ENCODE measurements at regions not wholly inside any gene's neighbourhood (a gene's known extent, or its start where the extent isn't known, plus 50 kb on each side); places are given as distances from the start of the nearest gene placed in this dataset.
A peak's percentile ranks its signal among the peaks of the same experiment; 100 is the strongest.
"Not testable (repeated sequence)": the region's sequence is repeated elsewhere in the genome, so short reads cannot be mapped to it uniquely, and the experiment has no call there.

DNA sequence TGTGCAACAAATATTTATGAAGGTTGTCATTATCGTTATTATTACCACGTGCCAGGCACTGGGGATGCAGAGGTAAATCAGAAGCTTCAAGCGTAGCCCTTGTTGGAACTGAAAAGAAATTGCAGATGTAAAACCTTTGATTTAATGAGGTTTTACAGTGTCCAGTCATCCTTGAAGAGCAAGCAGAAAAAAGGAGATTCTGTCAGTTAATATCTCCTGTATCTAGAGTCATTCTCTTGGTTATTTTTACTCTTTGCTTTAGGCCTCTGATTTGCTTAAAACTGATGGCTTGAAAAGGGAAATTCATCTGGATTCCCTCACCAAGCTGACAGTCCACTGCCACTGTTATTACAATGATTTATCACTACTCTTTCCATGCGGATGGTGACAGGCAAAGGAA lies 179.3 kb downstream of the GALC start:
- no peak for DNase-seq

DNA sequence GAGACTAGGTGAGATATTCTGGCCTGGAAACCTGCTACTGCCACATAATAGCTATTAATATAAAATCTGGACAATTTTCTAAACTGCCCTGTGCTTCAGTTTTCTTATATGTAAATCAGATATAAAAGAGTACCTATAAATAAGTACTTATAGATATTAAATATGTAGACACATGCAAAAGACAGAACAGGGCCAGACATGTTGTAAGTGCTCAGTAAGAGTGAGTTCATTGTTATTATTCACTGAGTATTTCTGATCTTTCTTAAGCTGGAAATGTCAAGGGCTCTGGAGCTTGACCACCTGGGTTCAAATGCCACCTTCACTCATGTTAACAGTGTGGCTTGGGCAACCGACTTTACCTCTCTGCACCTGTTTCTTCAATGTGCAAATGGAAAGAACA lies 179.8 kb downstream of the GALC start:
- no peak for DNase-seq

DNA sequence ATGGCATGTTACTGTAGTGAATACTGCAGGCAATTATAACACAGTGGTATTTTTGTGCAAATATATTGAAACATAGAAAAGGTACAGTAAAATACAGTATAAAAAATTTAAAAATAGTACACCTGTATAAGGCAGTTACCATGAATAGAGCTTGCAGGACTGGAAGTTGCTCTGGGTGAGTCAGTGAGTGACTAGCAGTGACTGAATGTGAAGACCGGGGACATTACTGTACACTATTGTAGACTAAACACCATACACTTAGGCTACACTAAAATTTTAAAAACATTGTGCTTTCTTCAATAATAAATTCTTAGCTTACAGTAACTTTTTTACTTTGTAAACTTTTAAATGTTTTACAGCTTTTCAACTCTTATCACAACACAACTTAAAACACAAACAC lies 181.7 kb downstream of the GALC start:
- no peak for DNase-seq

DNA sequence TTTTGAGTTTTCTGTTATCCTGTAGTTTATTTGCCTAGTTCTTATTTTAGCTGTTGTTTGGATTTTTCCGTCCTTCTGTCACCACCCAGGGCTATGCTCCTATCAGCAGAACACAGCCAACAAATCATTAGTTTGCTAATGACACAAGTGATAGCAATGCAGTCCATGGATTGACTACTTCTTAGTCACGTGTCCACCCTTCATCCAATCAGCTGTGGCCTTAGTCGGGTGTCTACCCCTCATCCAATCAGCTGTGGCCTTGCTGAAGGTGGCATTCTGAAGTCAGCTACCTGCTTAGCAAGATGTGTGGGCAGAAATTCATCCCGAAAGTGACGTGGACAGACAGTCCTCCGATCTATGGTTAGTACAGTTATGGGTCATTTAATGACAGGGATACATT lies 182.3 kb downstream of the GALC start:
- DNase-seq = no peak

DNA sequence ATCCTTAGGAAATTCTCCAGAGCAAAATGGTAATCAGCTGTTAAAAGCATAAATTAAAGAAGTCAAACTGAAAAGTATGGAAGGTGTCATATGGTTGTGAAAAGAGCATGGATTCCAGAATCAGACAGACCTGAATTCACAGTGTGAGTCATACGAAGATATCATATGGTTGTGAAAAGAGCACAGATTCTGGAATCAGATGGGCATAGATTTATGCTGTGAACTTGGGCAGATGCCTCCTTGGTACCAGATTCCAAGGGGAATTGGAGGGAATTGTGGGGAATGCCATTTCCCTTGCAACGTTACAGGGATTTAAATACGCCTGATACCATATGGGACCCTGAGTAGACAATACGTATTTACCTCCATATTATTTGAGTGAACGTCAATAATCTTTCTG lies 183.7 kb downstream of the GALC start:
- no peak for DNase-seq

DNA sequence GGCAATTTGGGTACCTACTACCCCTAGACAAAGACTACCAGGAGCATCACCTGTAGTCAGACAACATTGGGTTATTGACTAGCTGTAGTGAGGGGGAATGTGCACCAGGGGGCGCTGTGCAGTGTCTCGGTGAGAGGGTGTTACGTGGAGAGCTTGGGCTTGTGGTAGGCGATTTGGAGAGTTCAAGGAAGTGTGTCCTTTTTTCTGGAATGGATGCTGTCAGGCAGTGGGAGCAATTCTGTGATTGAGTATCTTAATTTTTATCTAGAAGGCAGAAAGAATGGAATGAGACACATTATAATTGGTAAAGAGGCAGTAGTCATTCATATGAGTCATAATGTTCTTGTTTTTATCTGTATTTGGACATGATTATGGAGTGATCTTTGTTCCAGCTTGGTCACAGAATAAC lies 187.7 kb downstream of the GALC start:
- peak; percentile 66 for DNase-seq

DNA sequence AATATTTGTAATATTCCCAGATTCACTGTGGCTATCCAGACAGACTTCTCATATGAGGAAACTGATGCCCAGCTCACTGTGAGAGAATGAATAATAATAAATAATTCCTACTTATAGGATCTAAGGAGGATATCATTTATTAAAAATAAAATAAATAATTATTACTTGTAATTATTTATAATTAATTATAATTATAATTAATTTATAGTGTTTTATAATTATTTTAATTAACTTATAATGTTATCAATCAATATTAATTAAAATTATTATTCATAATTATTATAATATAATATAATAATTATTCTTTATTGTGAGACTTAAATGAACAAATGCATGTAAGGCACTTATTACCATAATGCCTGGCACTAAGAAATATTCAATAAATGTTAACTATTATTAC lies 192.8 kb downstream of the GALC start:
- DNase-seq = no peak

DNA sequence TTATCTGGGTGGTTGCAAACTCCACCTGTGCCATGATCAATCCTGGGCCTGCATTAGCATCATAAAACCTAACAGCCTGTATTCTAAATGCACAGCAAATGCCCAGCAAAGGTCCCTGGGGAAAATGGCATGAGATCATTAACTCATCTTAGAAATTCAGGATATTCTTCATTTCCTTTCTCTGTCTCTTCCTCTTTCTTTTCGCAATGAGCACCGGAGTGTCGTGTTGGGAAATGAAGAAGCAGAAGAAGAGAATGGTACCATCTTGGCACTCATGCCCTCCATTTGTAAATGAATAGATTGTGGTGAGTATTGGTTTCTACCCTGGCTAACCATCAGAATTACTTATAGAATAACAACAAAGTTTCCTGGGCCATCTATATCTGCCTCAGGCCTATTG lies 193.6 kb downstream of the GALC start:
- no peak for DNase-seq

DNA sequence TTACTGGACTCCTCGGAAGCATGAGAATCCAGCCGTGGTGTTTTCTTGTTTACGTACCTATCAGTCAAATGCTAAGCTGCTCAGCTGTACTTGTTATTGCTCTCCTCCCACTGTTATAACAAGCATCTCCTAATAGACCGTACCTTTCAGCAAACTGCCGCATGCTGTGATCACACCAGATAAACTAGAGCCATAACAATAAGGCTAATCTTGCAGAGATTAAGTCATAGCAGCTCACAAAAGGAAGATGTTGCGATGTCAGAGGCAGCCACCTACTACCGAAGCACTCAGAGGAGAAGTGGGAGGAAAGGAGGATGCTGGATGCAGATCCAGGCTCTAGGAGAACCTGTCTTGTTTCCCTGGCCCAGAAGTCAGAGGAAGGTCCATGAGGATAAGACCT lies 196.0 kb downstream of the GALC start:
- no peak for DNase-seq

DNA sequence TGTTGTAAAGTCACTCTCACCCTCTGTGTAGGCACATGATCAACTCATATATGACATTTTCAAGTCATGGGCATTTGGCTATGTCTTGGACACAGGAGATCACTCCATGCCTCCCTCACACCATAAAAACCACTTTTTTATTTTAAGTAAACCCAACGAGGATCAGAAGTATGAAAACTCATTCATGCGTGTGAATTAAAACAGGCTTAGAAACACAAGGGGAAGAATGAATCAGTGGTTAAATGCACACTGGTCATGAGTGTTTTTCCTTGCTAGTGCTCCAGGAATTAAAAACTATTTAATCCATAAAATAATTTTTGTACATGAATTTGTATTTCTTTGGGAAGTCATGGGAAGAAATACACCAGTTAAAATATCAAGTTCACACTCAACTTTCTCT lies 198.4 kb downstream of the GALC start:
- DNase-seq = no peak

DNA sequence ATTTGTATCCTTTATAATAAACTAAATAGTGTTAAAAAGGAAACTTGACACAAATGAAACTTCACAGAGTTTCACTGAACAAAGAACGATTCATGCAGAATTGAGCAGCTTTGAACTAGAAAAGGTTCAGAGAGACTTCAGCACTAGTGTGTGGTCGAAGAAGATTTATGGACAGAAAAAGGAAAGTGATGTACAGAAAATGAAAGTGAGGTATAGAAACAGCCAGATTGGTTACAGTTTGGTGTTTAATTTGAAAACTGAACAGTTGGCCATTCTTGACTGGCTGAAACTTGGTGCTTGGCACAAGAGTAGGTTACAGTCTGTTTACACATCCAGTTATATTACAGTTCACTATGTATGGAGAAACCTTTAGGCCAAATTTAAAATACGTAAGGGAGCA lies 207.1 kb downstream of the GALC start:
- DNase-seq = no peak

DNA sequence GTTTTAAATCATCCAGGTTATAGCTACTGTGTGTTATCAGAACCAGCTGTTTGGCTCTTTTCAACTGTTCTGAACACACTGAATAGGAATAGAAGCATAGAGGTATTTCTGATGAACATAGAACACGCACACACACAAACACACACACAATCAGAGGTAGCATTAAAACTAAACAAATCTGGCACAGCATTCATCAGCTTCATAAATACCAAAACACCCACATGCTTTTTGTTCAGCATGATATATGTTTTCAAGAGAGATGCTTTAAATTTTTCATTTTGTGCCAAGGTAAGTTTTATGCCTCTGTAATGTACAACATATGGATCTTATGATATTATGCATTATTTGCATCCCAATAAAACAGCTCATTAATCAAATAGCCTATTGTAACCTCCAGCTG lies 208.6 kb downstream of the GALC start:
- DNase-seq = no peak

DNA sequence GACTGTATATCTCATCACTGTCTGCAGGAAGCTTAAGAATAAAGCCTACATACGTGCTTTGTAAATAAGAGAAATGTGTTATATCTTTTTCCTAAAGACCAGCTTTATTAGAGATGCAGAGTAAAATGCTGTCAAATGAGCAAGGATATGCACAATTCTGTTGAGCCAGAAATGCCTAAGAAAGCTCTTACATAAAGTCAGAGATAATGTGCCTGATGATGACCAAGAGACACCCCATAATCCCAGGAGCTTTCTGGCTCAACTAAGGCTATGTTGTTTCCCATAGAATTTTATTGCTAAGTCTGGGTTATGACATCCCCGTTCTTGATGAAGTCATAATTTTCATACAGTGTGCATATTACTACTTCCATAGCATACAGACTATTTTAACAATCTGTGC lies 209.9 kb downstream of the GALC start:
- DNase-seq = no peak

DNA sequence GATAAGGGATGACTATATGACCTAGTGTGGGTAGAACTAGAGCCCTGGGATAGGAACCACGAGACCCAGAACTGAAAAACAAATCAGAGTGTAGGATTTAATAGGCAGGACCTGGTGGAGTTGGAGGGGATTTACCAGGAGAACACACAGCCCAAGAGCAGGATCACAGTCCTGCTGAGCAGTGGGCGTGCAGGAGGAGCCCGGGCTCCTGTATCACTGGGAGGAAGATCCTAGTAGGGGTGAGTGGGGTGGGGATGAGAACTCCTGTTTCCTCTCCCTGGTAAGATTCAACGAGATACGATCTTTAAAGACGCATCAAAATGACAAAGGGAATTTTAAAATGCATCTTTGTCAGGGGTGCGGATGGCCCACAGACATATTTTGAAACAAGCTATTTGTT lies 220.1 kb downstream of the GALC start:
- no peak for DNase-seq

DNA sequence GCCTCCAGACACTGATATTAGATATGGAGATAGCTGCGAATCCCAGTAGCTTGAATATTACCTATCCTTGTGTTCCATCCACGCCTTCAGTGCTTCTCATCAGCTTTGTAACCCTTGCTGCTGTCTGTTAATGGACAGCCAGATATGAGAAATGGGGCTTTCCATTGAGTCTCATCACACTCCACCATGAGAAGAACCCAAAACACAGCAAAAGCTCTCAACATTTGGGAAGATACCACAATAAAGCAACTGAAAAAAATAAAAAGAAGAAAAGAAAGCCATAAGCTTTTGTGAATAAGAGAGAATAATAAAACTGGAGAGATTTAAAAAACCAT lies 225.4 kb downstream of the GALC start:
- no peak for DNase-seq

DNA sequence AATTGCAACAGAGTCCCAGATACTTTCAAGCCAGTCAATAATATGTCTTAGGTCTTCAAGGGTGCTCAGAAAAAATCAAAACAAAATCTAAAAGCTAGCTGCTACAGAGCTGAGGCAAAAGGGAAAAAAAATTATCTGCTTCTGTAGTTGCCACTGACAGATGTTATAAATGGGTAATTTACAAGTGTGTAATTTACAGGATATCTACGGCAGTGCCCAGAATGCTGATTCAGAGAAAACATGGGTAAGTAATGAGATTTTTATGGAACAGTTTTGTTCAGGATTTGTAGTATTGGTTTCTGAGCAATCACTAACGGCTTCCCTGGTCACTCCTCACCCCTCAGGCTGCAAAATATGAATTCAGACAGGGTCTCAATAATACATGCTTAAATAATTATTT lies 234.1 kb downstream of the GALC start:
- no peak for DNase-seq

DNA sequence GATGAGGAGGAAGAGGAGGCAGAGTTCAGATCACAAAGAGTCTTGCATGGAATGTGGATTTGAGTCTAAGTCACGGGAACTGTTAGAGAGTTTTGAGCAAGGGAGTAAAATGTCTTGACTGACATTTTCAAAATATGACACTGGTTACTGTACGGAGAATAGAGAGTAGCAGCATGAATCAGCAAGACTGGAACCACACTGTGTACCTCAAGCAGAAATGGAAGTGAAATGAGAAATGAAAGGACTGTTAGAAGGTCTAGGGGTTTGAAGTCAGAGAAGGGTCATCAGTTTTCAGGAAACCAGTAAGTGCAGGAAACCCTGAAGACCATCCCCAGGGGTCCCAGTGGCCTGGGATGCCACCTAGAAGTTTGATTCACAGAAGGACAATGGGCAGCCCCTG lies 236.3 kb downstream of the GALC start:
- DNase-seq = no peak

DNA sequence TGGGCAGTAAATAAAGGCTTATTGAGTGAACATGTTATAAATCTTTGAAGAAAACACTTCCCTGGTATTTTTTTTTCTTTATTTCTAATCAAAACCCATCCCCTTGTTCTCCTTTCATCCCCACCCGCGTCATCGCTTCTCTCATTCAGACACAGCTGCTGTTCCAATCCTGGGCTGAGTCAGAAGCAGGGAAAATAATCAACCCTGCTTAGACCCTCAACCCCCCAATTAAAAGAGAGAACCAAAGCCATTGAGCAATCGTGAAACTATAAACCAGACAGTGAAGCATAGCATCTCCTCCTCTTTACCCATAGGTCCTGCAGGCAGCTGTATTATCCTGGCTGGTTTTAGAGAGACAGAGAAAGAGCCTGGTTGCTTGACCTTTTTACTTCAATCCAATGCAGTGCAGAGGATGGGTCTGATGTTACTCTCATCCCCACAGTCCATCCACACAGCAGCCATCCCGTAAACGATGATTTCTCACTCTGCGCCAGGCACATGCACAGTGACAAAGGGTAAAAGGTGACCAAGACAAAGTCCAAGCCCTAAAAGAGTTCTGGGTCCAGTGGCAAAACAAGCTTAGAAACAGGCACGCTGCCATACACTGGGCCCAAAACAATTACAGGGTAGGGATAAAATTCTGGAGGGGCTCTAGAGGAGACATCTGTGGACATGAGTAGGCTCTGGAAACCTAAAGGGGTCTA lies 238.3 kb downstream of the GALC start:
- no peak for DNase-seq

DNA sequence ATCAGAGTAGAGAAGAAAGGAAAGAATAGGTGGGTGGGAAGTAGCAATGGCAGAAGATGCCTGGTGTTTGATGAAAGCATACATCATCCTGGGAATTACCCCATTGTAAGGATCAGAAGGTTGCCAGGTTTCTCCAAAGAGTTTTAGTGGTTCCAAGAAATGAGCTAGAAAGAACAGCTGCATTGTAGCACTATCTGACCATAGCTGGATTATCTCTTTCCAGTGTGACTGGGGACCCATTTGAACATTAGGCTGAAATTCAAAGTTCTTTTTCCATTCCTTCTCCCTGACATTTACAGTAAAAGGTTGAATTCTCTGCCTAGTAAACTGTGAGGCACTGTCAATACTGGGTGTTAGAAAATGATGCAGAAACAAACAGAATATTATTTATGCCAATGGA lies 244.4 kb downstream of the GALC start:
- DNase-seq = no peak

DNA sequence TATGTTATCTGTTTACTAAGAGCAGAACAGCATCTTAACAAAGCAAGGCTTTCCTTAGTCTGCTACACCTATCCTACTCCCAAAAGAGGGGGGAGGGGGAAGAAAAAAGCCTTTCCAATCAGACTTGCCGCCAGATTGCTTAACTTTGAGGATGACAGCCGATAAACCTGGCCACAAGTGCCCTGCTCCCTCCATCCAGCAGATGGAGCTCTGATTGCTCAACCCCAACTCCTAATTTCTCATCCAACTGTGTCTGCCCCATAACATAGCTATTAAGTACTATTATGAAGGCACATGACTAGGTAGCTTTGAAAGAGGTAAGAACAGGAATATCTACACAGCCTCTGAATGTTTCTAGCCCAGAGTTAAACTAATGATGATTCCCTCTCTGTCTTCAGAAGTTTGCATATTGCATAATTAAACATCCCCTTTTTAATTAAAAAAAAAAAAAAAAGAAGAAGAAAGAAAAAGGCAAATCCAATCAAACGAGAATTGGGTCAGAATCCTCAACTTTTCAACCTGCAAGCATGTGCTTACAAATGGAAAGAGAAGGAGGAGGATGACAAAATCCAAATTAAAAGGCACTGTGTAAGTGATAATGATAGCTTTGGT lies 247.4 kb downstream of the GALC start:
- peak; percentile 26 for DNase-seq

DNA sequence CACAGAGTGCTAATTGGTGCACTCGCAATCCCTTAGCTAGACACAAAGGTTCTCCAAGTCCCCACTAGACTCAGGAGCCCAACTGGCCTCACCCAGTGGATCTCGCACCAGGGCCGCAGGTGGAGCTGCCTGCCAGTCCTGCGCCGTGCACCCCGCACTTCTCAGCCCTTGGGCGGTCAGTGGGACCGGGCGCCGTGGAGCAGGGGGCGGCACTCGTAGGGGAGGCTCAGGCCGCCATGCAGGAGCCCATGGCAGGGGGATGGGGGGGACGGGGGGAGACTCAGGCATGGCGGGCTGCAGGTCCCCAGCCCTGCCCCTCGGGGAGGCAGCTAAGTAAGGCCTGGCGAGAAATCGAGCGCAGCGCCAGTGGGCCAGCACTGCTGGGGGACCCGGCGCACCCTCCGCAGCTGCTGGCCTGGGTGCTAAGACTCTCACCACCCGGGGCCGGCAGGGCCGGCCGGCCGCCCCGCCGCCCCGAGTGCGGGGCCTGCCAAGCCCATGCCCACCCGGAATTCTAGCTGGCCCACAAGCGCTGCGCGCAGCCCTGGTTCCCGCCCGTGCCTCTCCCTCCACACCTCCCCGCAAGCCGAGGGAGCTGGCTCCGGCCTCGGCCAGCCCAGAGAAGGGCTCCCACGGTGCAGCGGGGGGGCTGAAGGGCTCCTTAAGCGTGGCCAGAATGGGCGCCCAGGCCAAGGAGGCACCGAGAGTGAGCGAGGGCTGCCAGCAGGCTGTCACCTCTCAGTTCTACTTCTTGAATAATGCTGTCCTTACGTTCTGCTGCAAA lies 258.2 kb downstream of the GALC start:
- not testable (repeated sequence) for DNase-seq

DNA sequence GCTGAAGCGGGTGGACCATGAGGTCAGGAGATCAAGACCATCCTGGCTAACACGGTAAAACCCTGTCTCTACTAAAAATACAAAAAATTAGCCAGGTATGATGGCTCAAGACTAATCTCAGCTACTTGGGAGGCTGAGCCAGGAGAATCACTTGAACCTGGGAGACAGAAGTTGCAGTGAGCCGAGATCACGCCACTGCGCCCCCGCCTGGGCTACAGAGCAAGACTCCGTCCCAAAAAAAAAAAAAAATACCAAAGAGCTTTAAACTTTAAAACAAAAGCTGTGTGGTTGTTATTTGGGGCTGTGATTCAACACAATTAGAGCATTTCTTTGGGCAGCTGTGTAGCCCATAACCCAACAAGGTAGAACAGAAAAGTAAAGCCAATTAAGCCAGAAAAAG lies 259.9 kb downstream of the GALC start:
- DNase-seq = not testable (repeated sequence)

DNA sequence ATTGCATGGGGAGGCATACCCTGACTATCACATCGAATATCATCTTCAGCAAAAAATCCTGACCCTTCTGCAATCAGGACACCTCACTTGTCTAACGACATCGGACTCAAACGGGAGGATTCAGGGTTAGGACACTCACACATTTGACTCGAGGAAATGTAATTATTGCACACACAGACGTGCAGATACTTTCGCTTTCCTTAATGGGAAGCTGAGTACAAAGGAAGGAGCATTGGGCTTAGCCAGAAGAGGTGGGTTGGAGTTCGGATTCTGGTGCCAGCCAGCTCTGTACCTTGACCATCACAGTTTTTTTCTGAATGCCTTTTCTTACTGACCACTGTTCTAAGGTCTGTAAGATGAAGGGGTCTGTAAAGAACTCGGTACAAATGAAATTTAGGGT lies 260.4 kb downstream of the GALC start:
- DNase-seq = no peak

DNA sequence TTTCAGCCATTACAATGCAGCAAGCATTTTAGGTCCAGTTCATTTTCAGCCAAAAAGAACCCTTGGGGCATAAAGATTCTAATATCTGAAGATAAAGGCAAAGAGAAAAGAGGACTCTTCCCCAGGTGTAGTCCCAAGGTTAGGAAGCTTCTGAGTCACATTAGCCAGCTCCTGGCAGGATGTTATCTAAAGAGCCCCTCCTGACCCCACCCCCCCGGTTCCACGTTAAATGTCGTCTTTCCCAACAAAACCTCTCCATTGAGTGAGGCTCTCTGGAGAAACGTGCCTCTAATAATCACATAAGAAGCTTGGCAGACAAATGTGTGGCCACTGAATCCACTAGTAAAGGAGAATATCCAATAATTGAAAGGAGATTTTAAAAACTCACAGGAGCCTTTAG lies 267.7 kb downstream of the GALC start:
- no peak for DNase-seq
